ENCODE measurements at regions not wholly inside any gene's neighbourhood (a gene's known extent, or its start where the extent isn't known, plus 50 kb on each side); places are given as distances from the start of the nearest gene placed in this dataset.

DNA sequence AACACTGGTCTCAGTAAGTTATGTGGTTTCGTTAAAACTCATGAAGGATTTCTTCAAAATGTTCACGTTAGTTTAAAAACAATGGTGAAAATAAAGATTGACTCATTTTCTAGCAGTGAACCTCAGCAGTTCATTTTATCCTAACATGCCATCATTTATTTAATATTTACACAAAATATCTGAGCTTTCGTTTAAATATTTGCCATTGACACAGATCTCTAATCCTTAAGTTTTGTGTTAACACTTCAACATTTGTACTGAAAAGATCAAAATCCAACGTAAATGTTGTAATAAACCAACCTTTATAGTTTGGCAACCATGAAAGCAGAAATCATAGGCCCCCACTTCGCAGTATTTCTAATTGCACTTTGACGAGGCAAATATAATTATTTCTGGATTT, 1129.5 kb downstream of the PLA2G4A start:
- H3K9me3 ChIP-seq (ENCODE audit: control insufficient read depth in 2 of 3, insufficient read depth in 1 of 3, low read length in 3 of 3): no peaks in the 10 kb centered on the region
- TF ChIP-seq, protein P1, sequence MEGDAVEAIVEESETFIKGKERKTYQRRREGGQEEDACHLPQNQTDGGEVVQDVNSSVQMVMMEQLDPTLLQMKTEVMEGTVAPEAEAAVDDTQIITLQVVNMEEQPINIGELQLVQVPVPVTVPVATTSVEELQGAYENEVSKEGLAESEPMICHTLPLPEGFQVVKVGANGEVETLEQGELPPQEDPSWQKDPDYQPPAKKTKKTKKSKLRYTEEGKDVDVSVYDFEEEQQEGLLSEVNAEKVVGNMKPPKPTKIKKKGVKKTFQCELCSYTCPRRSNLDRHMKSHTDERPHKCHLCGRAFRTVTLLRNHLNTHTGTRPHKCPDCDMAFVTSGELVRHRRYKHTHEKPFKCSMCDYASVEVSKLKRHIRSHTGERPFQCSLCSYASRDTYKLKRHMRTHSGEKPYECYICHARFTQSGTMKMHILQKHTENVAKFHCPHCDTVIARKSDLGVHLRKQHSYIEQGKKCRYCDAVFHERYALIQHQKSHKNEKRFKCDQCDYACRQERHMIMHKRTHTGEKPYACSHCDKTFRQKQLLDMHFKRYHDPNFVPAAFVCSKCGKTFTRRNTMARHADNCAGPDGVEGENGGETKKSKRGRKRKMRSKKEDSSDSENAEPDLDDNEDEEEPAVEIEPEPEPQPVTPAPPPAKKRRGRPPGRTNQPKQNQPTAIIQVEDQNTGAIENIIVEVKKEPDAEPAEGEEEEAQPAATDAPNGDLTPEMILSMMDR (IDR thresholded peaks at IDR 0.05; ENCODE audit: borderline replicate concordance, extremely low read depth, insufficient read depth): no peak
- intact Hi-C loops (cut with DNase I): no loop called here
- H3K27ac ChIP-seq (ENCODE audit: low read depth in 2 of 2, low read length in 2 of 2): no peak overlapping the region
- no peaks in the 10 kb centered on the region for H3K36me3 ChIP-seq (ENCODE audit: control insufficient read depth in 2 of 3, insufficient read depth in 3 of 3, low read length in 3 of 3)
- H3K9ac ChIP-seq (ENCODE audit: low read length in 3 of 3): no peak overlapping the region
- DNase-seq (no peak), FAIRE-seq (no peak)
- no peaks in the 10 kb centered on the region for H3K27me3 ChIP-seq (ENCODE audit: control insufficient read depth, insufficient read depth, low read length)
- no peak overlapping the region for H3K4me3 ChIP-seq (ENCODE audit: low read length in 3 of 3)
- no peaks in the 10 kb centered on the region for H3K4me1 ChIP-seq (ENCODE audit: control insufficient read depth in 2 of 3, insufficient read depth in 2 of 3, low read depth in 1 of 3, low read length in 3 of 3)

DNA sequence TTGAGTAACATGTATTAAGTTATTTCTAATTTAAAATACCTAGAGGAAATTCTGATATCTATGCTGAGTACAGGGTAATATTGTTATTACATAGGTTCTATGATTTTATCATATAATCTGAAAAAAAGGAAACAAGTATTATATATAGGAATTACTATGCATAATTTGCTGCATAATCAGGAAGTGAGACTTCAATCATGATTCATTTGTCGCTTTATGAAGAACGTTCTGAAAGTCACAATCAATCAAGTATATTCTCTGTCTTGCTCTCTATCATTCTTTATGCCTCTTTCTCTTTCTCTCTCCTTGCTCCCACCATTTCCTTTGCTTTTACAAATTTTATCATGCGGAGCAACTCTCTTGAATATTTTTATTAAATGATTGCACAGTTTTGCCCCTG, 1130.3 kb downstream of the PLA2G4A start:
- H3K27ac ChIP-seq (ENCODE audit: low read depth in 2 of 2, low read length in 2 of 2): no peak overlapping the region
- no peaks in the 10 kb centered on the region for H3K27me3 ChIP-seq (ENCODE audit: control insufficient read depth, insufficient read depth, low read length)
- H3K4me1 ChIP-seq (ENCODE audit: control insufficient read depth in 2 of 3, insufficient read depth in 2 of 3, low read depth in 1 of 3, low read length in 3 of 3): no peaks in the 10 kb centered on the region
- H3K4me3 ChIP-seq (ENCODE audit: low read length in 3 of 3): no peak overlapping the region
- TF ChIP-seq, protein P1 (IDR thresholded peaks at IDR 0.05; ENCODE audit: borderline replicate concordance, extremely low read depth, insufficient read depth): no peak
- intact Hi-C loops (cut with DNase I): no loop called here
- no peak overlapping the region for H3K9ac ChIP-seq (ENCODE audit: low read length in 3 of 3)
- H3K9me3 ChIP-seq (ENCODE audit: control insufficient read depth in 2 of 3, insufficient read depth in 1 of 3, low read length in 3 of 3): no peaks in the 10 kb centered on the region
- no peak for FAIRE-seq
- no peaks in the 10 kb centered on the region for H3K36me3 ChIP-seq (ENCODE audit: control insufficient read depth in 2 of 3, insufficient read depth in 3 of 3, low read length in 3 of 3)
- no peak for DNase-seq

DNA sequence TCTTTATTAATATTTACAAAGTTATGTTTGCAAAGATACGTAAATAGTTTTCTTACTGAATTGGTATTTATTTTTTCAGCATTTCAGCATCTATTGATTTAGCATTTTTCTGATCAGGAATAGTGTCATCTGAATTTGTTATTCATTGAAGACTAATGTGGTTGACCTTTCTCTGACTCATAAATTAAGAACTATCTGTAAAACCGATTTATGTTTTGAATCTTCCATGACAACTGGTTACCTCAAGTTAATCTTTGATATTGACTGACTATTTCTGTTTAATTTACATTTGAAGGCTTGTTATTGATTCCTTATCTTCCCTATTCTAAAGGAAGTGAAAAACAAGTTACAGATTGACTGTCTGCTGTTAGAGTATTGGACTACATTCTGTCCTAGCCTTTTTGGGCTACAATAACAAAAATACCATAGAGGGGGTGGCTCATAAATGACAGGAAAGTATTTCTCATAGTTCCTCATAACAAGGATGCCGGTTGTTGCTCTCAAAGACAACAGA, 1131.4 kb downstream of the PLA2G4A start:
- Histone ChIP-seq H3K9ac (ENCODE audit: low read length in 3 of 3) (no peak overlapping the region), H3K36me3 (ENCODE audit: control insufficient read depth in 2 of 3, insufficient read depth in 3 of 3, low read length in 3 of 3) (no peaks in the 10 kb centered on the region), H3K9me3 (ENCODE audit: control insufficient read depth in 2 of 3, insufficient read depth in 1 of 3, low read length in 3 of 3) (no peaks in the 10 kb centered on the region), H3K27me3 (ENCODE audit: control insufficient read depth, insufficient read depth, low read length) (no peaks in the 10 kb centered on the region), H3K27ac (ENCODE audit: low read depth in 2 of 2, low read length in 2 of 2) (no peak overlapping the region), H3K4me1 (ENCODE audit: control insufficient read depth in 2 of 3, insufficient read depth in 2 of 3, low read depth in 1 of 3, low read length in 3 of 3) (no peaks in the 10 kb centered on the region), H3K4me3 (ENCODE audit: low read length in 3 of 3) (no peak overlapping the region)
- no peak for DNase-seq
- TF ChIP-seq, protein P1 (IDR thresholded peaks at IDR 0.05; ENCODE audit: borderline replicate concordance, extremely low read depth, insufficient read depth): no peak
- no peak for FAIRE-seq
- intact Hi-C loops (cut with DNase I): no loop called here

DNA sequence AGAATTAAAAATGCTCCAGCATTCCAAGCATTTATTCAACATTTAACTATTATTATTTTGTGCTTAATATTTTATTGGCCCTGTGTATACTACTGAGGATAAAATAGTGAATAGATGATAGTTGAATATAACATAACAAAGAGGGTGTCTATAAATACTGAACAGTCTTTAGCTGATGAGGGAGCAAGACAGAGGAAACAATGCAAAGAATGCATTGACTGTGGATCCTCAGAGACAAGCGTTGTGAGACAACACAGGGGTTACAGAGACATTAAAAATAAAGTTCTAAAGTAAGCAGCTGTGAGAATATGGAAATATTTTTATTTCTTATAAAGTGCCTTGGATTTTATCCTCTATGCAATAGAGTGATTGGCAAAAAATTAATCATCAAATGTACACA, 1133.1 kb downstream of the PLA2G4A start:
- FAIRE-seq: no peak

More for the DNA sequence above, 1133.1 kb downstream of the PLA2G4A start:
- TF ChIP-seq, protein P1 (IDR thresholded peaks at IDR 0.05; ENCODE audit: borderline replicate concordance, extremely low read depth, insufficient read depth): no peak
- Histone ChIP-seq H3K36me3 (ENCODE audit: control insufficient read depth in 2 of 3, insufficient read depth in 3 of 3, low read length in 3 of 3) (no peaks in the 10 kb centered on the region), H3K27me3 (ENCODE audit: control insufficient read depth, insufficient read depth, low read length) (no peaks in the 10 kb centered on the region), H3K9ac (ENCODE audit: low read length in 3 of 3) (no peak overlapping the region), H3K4me3 (ENCODE audit: low read length in 3 of 3) (no peak overlapping the region), H3K4me1 (ENCODE audit: control insufficient read depth in 2 of 3, insufficient read depth in 2 of 3, low read depth in 1 of 3, low read length in 3 of 3) (no peaks in the 10 kb centered on the region), H3K27ac (ENCODE audit: low read depth in 2 of 2, low read length in 2 of 2) (no peak overlapping the region), H3K9me3 (ENCODE audit: control insufficient read depth in 2 of 3, insufficient read depth in 1 of 3, low read length in 3 of 3) (no peaks in the 10 kb centered on the region)
- intact Hi-C loops (cut with DNase I): no loop called here
- no peak for DNase-seq
